ENCODE measurements at regions not wholly inside any gene's neighbourhood (a gene's known extent, or its start where the extent isn't known, plus 50 kb on each side); places are given as distances from the start of the nearest gene placed in this dataset.

GRCh38 chr21:35619184-35619583, 441.1 kb downstream of the SETD4 start:
- TF ChIP-seq CTCF (IDR thresholded peaks at IDR 0.05) (no peak), POLR2A (IDR thresholded peaks at IDR 0.05) (no peak)

Data from adrenal gland (tissue), 5 donors.